Astrocyte of the cerebellum (primary cell): ENCODE measurements at regions not wholly inside any gene's neighbourhood (a gene's known extent, or its start where the extent isn't known, plus 50 kb on each side); places are given as distances from the start of the nearest gene placed in this dataset.

Experiments
- DNase-seq: peaks from one replicate; pipeline ENCODE4 v3.0.0-alpha.2; 2011; ENCODE audit warnings: low read depth
- H3K4me3 ChIP-seq: 2 replicates; pipeline ENCODE4 v1.5.1; 2011; ENCODE audit warnings: mild to moderate bottlenecking, low read depth, low read length, moderate library complexity
- CTCF ChIP-seq: IDR thresholded peaks from 2 replicates; pipeline ENCODE4 v1.5.1; 2012; ENCODE audit warnings: low read length, low read depth, moderate library complexity, mild to moderate bottlenecking; ENCODE audit errors: missing control alignments
- in situ Hi-C: cut with HindIII; loops from 2 replicates; pipeline ENCODE4 v1.10.0; 2017; ENCODE audit warnings: low sequenced_read_pairs

- in situ Hi-C loops, result no loop called here
- no peak for TF ChIP-seq CTCF
- H3K4me3 ChIP-seq, result no peak overlapping the region
- DNase-seq, result no peak
Measured at GRCh38 chr9:74117151-74117550, 380.0 kb upstream of the RORB start.

- no peak for DNase-seq
- no peak for TF ChIP-seq CTCF
- in situ Hi-C loops, result no loop called here
- H3K4me3 ChIP-seq, result no peak overlapping the region
Measured at GRCh38 chr9:74117731-74118130, 379.4 kb upstream of the RORB start.

GRCh38 chr9:74120061-74120460 is 377.1 kb upstream of the RORB start:
- no peak for DNase-seq
- no peak overlapping the region for H3K4me3 ChIP-seq
- TF ChIP-seq CTCF, result no peak
- in situ Hi-C loops, result no loop called here

GRCh38 chr9:74120470-74120869 is 376.7 kb upstream of the RORB start:
- TF ChIP-seq CTCF, result no peak
- no peak for DNase-seq
- no peak overlapping the region for H3K4me3 ChIP-seq
- in situ Hi-C loops, result no loop called here

GRCh38 chr9:74122216-74122615 is 374.9 kb upstream of the RORB start:
- in situ Hi-C loops, result no loop called here
- DNase-seq, result no peak
- no peak for TF ChIP-seq CTCF
- no peak overlapping the region for H3K4me3 ChIP-seq

GRCh38 chr9:74122661-74123060 is 374.5 kb upstream of the RORB start:
- TF ChIP-seq CTCF, result no peak
- in situ Hi-C loops, result no loop called here
- H3K4me3 ChIP-seq, result no peak overlapping the region
- DNase-seq, result no peak

- in situ Hi-C loops, result no loop called here
- no peak overlapping the region for H3K4me3 ChIP-seq
- no peak for TF ChIP-seq CTCF
- DNase-seq, result no peak
Measured at GRCh38 chr9:74125941-74126340, 371.2 kb upstream of the RORB start.
